ENCODE measurements at regions not wholly inside any gene's neighbourhood (a gene's known extent, or its start where the extent isn't known, plus 50 kb on each side); places are given as distances from the start of the nearest gene placed in this dataset.

GRCh38 chr6:133099573-133099972 lies 141.6 kb upstream of the EYA4 start:
- no peak for TF ChIP-seq EZH2phosphoT487 (IDR thresholded peaks at IDR 0.05; ENCODE audit: low read depth)
- TF ChIP-seq, protein P1, sequence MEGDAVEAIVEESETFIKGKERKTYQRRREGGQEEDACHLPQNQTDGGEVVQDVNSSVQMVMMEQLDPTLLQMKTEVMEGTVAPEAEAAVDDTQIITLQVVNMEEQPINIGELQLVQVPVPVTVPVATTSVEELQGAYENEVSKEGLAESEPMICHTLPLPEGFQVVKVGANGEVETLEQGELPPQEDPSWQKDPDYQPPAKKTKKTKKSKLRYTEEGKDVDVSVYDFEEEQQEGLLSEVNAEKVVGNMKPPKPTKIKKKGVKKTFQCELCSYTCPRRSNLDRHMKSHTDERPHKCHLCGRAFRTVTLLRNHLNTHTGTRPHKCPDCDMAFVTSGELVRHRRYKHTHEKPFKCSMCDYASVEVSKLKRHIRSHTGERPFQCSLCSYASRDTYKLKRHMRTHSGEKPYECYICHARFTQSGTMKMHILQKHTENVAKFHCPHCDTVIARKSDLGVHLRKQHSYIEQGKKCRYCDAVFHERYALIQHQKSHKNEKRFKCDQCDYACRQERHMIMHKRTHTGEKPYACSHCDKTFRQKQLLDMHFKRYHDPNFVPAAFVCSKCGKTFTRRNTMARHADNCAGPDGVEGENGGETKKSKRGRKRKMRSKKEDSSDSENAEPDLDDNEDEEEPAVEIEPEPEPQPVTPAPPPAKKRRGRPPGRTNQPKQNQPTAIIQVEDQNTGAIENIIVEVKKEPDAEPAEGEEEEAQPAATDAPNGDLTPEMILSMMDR (IDR thresholded peaks at IDR 0.05; ENCODE audit: low read depth, low read length), result no peak
